HEK293 (cell line): ENCODE measurements at regions not wholly inside any gene's neighbourhood (a gene's known extent, or its start where the extent isn't known, plus 50 kb on each side); places are given as distances from the start of the nearest gene placed in this dataset.

Experiments used
- KLF9 ChIP-seq: fragments of 450-650 bp; formaldehyde crosslinking; IDR thresholded peaks from 2 replicates; pipeline ENCODE4 v1.5.1; 2016; ENCODE audit warnings: missing biosample characterization, missing genetic modification characterization, low read depth
- MEIS1 ChIP-seq: sonication (generic); formaldehyde crosslinking; IDR thresholded peaks from 2 replicates; pipeline ENCODE4 v1.8.1; 2022; ENCODE audit warnings: missing genetic modification reagents, mild to moderate bottlenecking, borderline replicate concordance
- OVOL3 ChIP-seq: fragments of 450-650 bp; formaldehyde crosslinking; IDR thresholded peaks from 2 replicates; pipeline ENCODE4 v1.5.1; 2016; ENCODE audit warnings: missing biosample characterization, missing genetic modification characterization
- TRIM28 ChIP-seq: IDR thresholded peaks from 2 replicates; pipeline ENCODE4 v1.6.1; 2011; ENCODE audit warnings: low read length, control low read depth, borderline replicate concordance
- WT1 ChIP-seq: fragments of 450-650 bp; formaldehyde crosslinking; IDR thresholded peaks from 2 replicates; pipeline ENCODE4 v1.5.1; 2016; ENCODE audit warnings: missing biosample characterization, missing genetic modification characterization
- ZBTB1 ChIP-seq: fragments of 450-650 bp; formaldehyde crosslinking; IDR thresholded peaks from 2 replicates; pipeline ENCODE4 v1.5.1; 2016; ENCODE audit warnings: missing biosample characterization, missing genetic modification characterization
- ZBTB7A ChIP-seq: fragments of 450-650 bp; formaldehyde crosslinking; IDR thresholded peaks from 2 replicates; pipeline ENCODE4 v1.5.1; 2016; ENCODE audit warnings: low read depth, missing biosample characterization, missing genetic modification characterization
- ZNF157 ChIP-seq: fragments of 450-650 bp; formaldehyde crosslinking; IDR thresholded peaks from 2 replicates; pipeline ENCODE4 v1.5.1; 2016; ENCODE audit warnings: missing biosample characterization, missing genetic modification characterization
- ZNF239 ChIP-seq: fragments of 450-650 bp; formaldehyde crosslinking; IDR thresholded peaks from 2 replicates; pipeline ENCODE4 v1.5.1; 2016; ENCODE audit warnings: missing biosample characterization, missing genetic modification characterization
- ZNF24 ChIP-seq: fragments of 450-650 bp; formaldehyde crosslinking; IDR thresholded peaks from 2 replicates; pipeline ENCODE4 v1.5.1; 2016; ENCODE audit warnings: missing biosample characterization, missing genetic modification characterization
- ZNF623 ChIP-seq: fragments of 450-650 bp; formaldehyde crosslinking; IDR thresholded peaks from 2 replicates; pipeline ENCODE4 v1.5.1; 2016; ENCODE audit warnings: missing biosample characterization, missing genetic modification characterization
- TF ChIP-seq, protein P1 (sequence below): fragments of 450-650 bp; formaldehyde crosslinking; IDR thresholded peaks from 2 replicates; pipeline ENCODE4 v1.5.1; 2016; ENCODE audit warnings: missing biosample characterization, missing genetic modification characterization
- TF ChIP-seq, protein P2 (sequence below): fragments of 450-650 bp; formaldehyde crosslinking; IDR thresholded peaks from 2 replicates; pipeline ENCODE4 v1.5.1; 2016; ENCODE audit warnings: missing biosample characterization, missing genetic modification characterization

DNA sequence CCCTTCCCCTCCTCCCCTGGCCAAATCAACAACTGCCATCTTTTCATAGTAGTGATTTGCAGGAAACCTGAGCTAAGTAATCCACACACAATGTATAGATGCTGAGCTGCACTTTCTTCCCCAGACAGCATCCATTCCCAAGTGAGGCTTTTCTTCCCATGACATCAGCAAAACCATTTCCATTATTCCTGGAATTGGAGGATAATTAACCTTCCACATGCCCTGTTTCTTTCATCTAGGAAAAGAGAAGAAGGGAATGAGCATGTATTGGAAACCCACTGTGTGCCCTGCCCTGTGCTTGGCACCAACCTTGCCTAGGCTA, 268.0 kb downstream of the ZSWIM6 start:
- TF ChIP-seq, protein P1, sequence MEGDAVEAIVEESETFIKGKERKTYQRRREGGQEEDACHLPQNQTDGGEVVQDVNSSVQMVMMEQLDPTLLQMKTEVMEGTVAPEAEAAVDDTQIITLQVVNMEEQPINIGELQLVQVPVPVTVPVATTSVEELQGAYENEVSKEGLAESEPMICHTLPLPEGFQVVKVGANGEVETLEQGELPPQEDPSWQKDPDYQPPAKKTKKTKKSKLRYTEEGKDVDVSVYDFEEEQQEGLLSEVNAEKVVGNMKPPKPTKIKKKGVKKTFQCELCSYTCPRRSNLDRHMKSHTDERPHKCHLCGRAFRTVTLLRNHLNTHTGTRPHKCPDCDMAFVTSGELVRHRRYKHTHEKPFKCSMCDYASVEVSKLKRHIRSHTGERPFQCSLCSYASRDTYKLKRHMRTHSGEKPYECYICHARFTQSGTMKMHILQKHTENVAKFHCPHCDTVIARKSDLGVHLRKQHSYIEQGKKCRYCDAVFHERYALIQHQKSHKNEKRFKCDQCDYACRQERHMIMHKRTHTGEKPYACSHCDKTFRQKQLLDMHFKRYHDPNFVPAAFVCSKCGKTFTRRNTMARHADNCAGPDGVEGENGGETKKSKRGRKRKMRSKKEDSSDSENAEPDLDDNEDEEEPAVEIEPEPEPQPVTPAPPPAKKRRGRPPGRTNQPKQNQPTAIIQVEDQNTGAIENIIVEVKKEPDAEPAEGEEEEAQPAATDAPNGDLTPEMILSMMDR (tag by site-specific recombination), result no peak
- TF ChIP-seq ZNF157, result no peak
- TF ChIP-seq ZBTB7A (tag by site-specific recombination), result no peak
- TF ChIP-seq ZNF239 (tag by site-specific recombination), result no peak
- no peak for TF ChIP-seq MEIS1 (CRISPR knock-in tag)
- TF ChIP-seq, protein P2, sequence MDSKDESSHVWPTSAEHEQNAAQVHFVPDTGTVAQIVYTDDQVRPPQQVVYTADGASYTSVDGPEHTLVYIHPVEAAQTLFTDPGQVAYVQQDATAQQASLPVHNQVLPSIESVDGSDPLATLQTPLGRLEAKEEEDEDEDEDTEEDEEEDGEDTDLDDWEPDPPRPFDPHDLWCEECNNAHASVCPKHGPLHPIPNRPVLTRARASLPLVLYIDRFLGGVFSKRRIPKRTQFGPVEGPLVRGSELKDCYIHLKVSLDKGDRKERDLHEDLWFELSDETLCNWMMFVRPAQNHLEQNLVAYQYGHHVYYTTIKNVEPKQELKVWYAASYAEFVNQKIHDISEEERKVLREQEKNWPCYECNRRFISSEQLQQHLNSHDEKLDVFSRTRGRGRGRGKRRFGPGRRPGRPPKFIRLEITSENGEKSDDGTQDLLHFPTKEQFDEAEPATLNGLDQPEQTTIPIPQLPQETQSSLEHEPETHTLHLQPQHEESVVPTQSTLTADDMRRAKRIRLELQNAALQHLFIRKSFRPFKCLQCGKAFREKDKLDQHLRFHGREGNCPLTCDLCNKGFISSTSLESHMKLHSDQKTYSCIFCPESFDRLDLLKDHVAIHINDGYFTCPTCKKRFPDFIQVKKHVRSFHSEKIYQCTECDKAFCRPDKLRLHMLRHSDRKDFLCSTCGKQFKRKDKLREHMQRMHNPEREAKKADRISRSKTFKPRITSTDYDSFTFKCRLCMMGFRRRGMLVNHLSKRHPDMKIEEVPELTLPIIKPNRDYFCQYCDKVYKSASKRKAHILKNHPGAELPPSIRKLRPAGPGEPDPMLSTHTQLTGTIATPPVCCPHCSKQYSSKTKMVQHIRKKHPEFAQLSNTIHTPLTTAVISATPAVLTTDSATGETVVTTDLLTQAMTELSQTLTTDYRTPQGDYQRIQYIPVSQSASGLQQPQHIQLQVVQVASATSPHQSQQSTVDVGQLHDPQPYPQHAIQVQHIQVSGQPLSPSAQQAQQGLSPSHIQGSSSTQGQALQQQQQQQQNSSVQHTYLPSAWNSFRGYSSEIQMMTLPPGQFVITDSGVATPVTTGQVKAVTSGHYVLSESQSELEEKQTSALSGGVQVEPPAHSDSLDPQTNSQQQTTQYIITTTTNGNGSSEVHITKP (tag by site-specific recombination), result no peak
- TF ChIP-seq ZNF24 (tag by site-specific recombination), result no peak
- no peak for TF ChIP-seq OVOL3 (tag by site-specific recombination)
- TF ChIP-seq WT1 (tag by site-specific recombination), result no peak
- TF ChIP-seq ZNF623 (tag by site-specific recombination), result no peak
- no peak for TF ChIP-seq KLF9 (tag by site-specific recombination)
- no peak for TF ChIP-seq TRIM28
- no peak for TF ChIP-seq ZBTB1 (tag by site-specific recombination)
